Liver (tissue), 8 donors: ENCODE measurements at regions not wholly inside any gene's neighbourhood (a gene's known extent, or its start where the extent isn't known, plus 50 kb on each side); places are given as distances from the start of the nearest gene placed in this dataset.
"Not testable (repeated sequence)": the region's sequence is repeated elsewhere in the genome, so short reads cannot be mapped to it uniquely, and the experiment has no call there.

Experiments used
- DNase-seq: peaks from one replicate; pipeline ENCODE4 v3.0.0-alpha.2; 2017; ENCODE audit warnings: low spot score
- H3K27ac ChIP-seq, 2 donors: one replicate each; pipeline ENCODE4 v1.7.0; 2013; ENCODE audit warnings: inconsistent platforms in 2 of 2, low read length in 2 of 2, control low read depth in 1 of 2, low read depth in 1 of 2, mild to moderate bottlenecking in 1 of 2
- H3K27me3 ChIP-seq, 4 donors: one replicate each; pipeline versions ENCODE4 v1.6.1 to v1.7.0; 2013; ENCODE audit warnings: low read length in 3 of 4, inconsistent platforms in 1 of 4, mild to moderate bottlenecking in 1 of 4, moderate library complexity in 1 of 4; ENCODE audit not compliant: control insufficient read depth in 4 of 4, insufficient read depth in 4 of 4
- H3K36me3 ChIP-seq, 4 donors: one replicate each; pipeline versions ENCODE4 v1.6.1 to v1.7.0; 2013; ENCODE audit warnings: low read length in 3 of 4, mild to moderate bottlenecking in 3 of 4, low read depth in 1 of 4, moderate library complexity in 1 of 4; ENCODE audit not compliant: control insufficient read depth in 4 of 4, insufficient read depth in 3 of 4
- H3K4me1 ChIP-seq, 4 donors: one replicate each; pipeline versions ENCODE4 v1.6.1 to v1.7.0; 2013; ENCODE audit warnings: low read length in 3 of 4, mild to moderate bottlenecking in 3 of 4, moderate library complexity in 1 of 4; ENCODE audit not compliant: control insufficient read depth in 4 of 4, insufficient read depth in 4 of 4
- H3K4me3 ChIP-seq, 3 donors: one replicate each; pipeline versions ENCODE4 v1.6.1 to v1.7.0; 2013; ENCODE audit warnings: low read length in 3 of 3, control low read depth in 1 of 3, low read depth in 1 of 3, mild to moderate bottlenecking in 1 of 3
- H3K9ac ChIP-seq, 2 donors: one replicate each; pipeline ENCODE4 v1.7.0; 2013; ENCODE audit warnings: low read length in 2 of 2, mild to moderate bottlenecking in 2 of 2, moderate library complexity in 2 of 2, control low read depth in 1 of 2, low read depth in 1 of 2
- H3K9me3 ChIP-seq, 4 donors: one replicate each; pipeline versions ENCODE4 v1.6.1 to v1.7.0; 2013; ENCODE audit warnings: low read length in 3 of 4; ENCODE audit not compliant: control insufficient read depth in 4 of 4
- CTCF ChIP-seq: fragments of 150-350 bp; IDR thresholded peaks from 2 replicates; pipeline ENCODE4 v1.5.1; 2017; ENCODE audit warnings: improper control_type of control experiment, low read depth, low read length; ENCODE audit not compliant: missing input control
- EGR1 ChIP-seq, 2 donors: IDR thresholded peaks; 2 replicates each; pipeline ENCODE4 v1.6.1; 2016 to 2018; ENCODE audit warnings: antibody characterized with exemption in 2 of 2, low read depth in 2 of 2
- FOXA1 ChIP-seq: IDR thresholded peaks from 2 replicates; pipeline ENCODE4 v1.6.1; 2016; ENCODE audit warnings: antibody characterized with exemption
- FOXA2 ChIP-seq: IDR thresholded peaks from 2 replicates; pipeline ENCODE4 v1.6.1; 2016; ENCODE audit warnings: antibody characterized with exemption
- GABPA ChIP-seq, 2 donors: IDR thresholded peaks in 1 of 2; conservative IDR thresholded peaks in 1 of 2; 2 replicates each; pipeline ENCODE4 v1.6.1; 2016; ENCODE audit warnings: antibody characterized with exemption in 2 of 2, mild to moderate bottlenecking in 1 of 2, moderate library complexity in 1 of 2
- HNF4A ChIP-seq, 2 donors: conservative IDR thresholded peaks; 2 replicates each; pipeline ENCODE4 v1.6.1; 2016; ENCODE audit warnings: antibody characterized with exemption in 2 of 2, mild to moderate bottlenecking in 2 of 2
- HNF4G ChIP-seq: IDR thresholded peaks from 2 replicates; pipeline ENCODE4 v1.6.1; 2016; ENCODE audit warnings: antibody characterized with exemption
- JUND ChIP-seq, 2 donors: IDR thresholded peaks; 2 replicates each; pipeline ENCODE4 v1.6.1; 2016; ENCODE audit warnings: antibody characterized with exemption in 2 of 2
- MAX ChIP-seq: IDR thresholded peaks from 2 replicates; pipeline ENCODE4 v1.6.1; 2016; ENCODE audit warnings: antibody characterized with exemption
- NR2F2 ChIP-seq: IDR thresholded peaks from 2 replicates; pipeline ENCODE4 v1.6.1; 2016; ENCODE audit warnings: antibody characterized with exemption
- RAD21 ChIP-seq, 2 donors: IDR thresholded peaks; 2 replicates each; pipeline ENCODE4 v1.6.1; 2016; ENCODE audit warnings: antibody characterized with exemption in 2 of 2, mild to moderate bottlenecking in 2 of 2
- REST ChIP-seq: IDR thresholded peaks from 2 replicates; pipeline ENCODE4 v1.6.1; 2016; ENCODE audit warnings: antibody characterized with exemption, mild to moderate bottlenecking
- RXRA ChIP-seq, 2 donors: IDR thresholded peaks; 2 replicates each; pipeline ENCODE4 v1.6.1; 2017 to 2018; ENCODE audit warnings: antibody characterized with exemption in 2 of 2, mild to moderate bottlenecking in 1 of 2
- SP1 ChIP-seq: IDR thresholded peaks from 2 replicates; pipeline ENCODE4 v1.6.1; 2018; ENCODE audit warnings: antibody characterized with exemption, mild to moderate bottlenecking
- TAF1 ChIP-seq: conservative IDR thresholded peaks from 2 replicates; pipeline ENCODE4 v1.6.1; 2016; ENCODE audit warnings: antibody characterized with exemption, mild to moderate bottlenecking
- YY1 ChIP-seq: IDR thresholded peaks from 2 replicates; pipeline ENCODE4 v1.6.1; 2016; ENCODE audit warnings: antibody characterized with exemption, mild to moderate bottlenecking
- ZBTB33 ChIP-seq: IDR thresholded peaks from 2 replicates; pipeline ENCODE4 v1.6.1; 2016; ENCODE audit warnings: antibody characterized with exemption
- WGBS: extraction: QIAGEN DNeasy Blood & Tissue Kit; methylation state at CpG from one replicate; pipeline ENCODE4 v1.1.7; 2013; 5-methylcytosine and 5-hydroxymethylcytosine counted together
- TF ChIP-seq, protein P1 (sequence below): IDR thresholded peaks from 2 replicates; pipeline ENCODE4 v1.6.1; 2016; ENCODE audit warnings: antibody characterized with exemption
- donor health status: healthy.
- donor health status: healthy.
- donor health status: healthy.
- donor health status: healthy.
- donor health status: healthy.

GRCh38 chr2:153532140-153532539 is 53.6 kb upstream of the RPRM start:
- Histone ChIP-seq H3K36me3 (no peaks in the 10 kb centered on the region), H3K27ac (no peak overlapping the region), H3K27me3 (no peaks in the 10 kb centered on the region), H3K9ac (no peak overlapping the region), H3K9me3 (no peaks in the 10 kb centered on the region), H3K4me3 (no peak overlapping the region), H3K4me1 (no peaks in the 10 kb centered on the region)
- no peak for DNase-seq
- 83% methylated on average over 3 of the region's 3 CpGs for WGBS
- TF ChIP-seq MAX (no peak), SP1 (no peak)

DNA sequence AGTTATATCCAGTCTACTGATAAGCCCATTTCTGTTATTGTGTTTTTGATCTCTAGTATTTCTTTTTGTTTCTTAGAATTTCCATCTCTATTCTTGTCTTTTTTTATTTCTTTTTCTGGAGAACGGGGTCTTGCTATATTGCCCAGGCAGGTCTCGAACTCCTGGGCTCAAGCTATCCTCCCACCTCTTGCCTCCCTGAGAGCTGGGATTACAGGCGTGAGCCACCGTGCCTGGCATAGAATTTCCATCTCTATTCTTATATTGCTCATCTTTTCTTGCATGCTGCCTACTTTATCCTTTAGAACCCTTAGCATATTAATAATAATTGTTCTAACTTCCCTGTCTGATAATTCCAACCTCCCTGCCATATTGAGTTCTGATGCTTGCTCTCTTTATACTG is 55.2 kb upstream of the RPRM start:
- 90% methylated on average over 4 of the region's 4 CpGs for WGBS
- not testable (repeated sequence) for H3K9ac ChIP-seq, H3K27me3 ChIP-seq, DNase-seq, H3K9me3 ChIP-seq, H3K4me1 ChIP-seq, H3K36me3 ChIP-seq, H3K27ac ChIP-seq, H3K4me3 ChIP-seq

GRCh38 chr2:153534590-153534989 is 56.0 kb upstream of the RPRM start:
- not testable (repeated sequence) for H3K4me3 ChIP-seq, H3K9me3 ChIP-seq, H3K27me3 ChIP-seq, H3K27ac ChIP-seq, H3K4me1 ChIP-seq, H3K9ac ChIP-seq, DNase-seq, H3K36me3 ChIP-seq
- WGBS = 71% methylated on average over 7 of the region's 7 CpGs

- H3K27ac ChIP-seq = no peak overlapping the region
- TF ChIP-seq REST (no peak), HNF4G (no peak), NR2F2 (no peak), RXRA (IDR thresholded peaks at IDR 0.05) (no peak), RAD21 (IDR thresholded peaks at IDR 0.05) (no peak), SP1 (no peak), ZBTB33 (no peak), HNF4A (conservative IDR thresholded peaks at IDR 0.05) (no peak), FOXA2 (no peak), TAF1 (no peak), YY1 (no peak), CTCF (no peak), JUND (IDR thresholded peaks at IDR 0.05) (no peak), FOXA1 (no peak), MAX (no peak), EGR1 (IDR thresholded peaks at IDR 0.05; ENCODE audit: low read depth in 2 of 2) (no peak), GABPA (IDR thresholded peaks at IDR 0.05 in 1 of 2, conservative IDR thresholded peaks at IDR 0.05 in 1 of 2) (no peak)
- TF ChIP-seq, protein P1, sequence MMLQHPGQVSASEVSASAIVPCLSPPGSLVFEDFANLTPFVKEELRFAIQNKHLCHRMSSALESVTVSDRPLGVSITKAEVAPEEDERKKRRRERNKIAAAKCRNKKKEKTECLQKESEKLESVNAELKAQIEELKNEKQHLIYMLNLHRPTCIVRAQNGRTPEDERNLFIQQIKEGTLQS = no peak
- H3K9me3 ChIP-seq = peaks cover 0 to 5% (median 2%) of the 10 kb centered on the region in 4 donors
- no peak for DNase-seq
- H3K27me3 ChIP-seq = no peaks in the 10 kb centered on the region
- H3K9ac ChIP-seq = no peak overlapping the region
- no peaks in the 10 kb centered on the region for H3K36me3 ChIP-seq
- H3K4me1 ChIP-seq = no peaks in the 10 kb centered on the region
- no peak overlapping the region for H3K4me3 ChIP-seq
These were observed 57.6 kb upstream of the RPRM start for GRCh38 chr2:153536115-153536514.
